ENCODE measurements at regions not wholly inside any gene's neighbourhood (a gene's known extent, or its start where the extent isn't known, plus 50 kb on each side); places are given as distances from the start of the nearest gene placed in this dataset.

- DNase-seq, result no peak
Observed at GRCh38 chr2:109070290-109070689, 58.7 kb upstream of the SH3RF3 start.

- DNase-seq, result no peak
Observed at GRCh38 chr2:109069331-109070194, 59.4 kb upstream of the SH3RF3 start.

GRCh38 chr2:109068811-109069210 is 60.2 kb upstream of the SH3RF3 start:
- DNase-seq, result no peak

GRCh38 chr2:109067631-109068125 is 61.3 kb upstream of the SH3RF3 start:
- DNase-seq, result no peak

GRCh38 chr2:109066917-109067597 is 61.9 kb upstream of the SH3RF3 start:
- DNase-seq, result no peak

GRCh38 chr2:109066501-109066900 is 62.5 kb upstream of the SH3RF3 start:
- DNase-seq, result no peak

- no peak for DNase-seq
Observed at GRCh38 chr2:109065391-109065734, 63.6 kb upstream of the SH3RF3 start.

GRCh38 chr2:109064660-109065390 is 64.2 kb upstream of the SH3RF3 start:
- DNase-seq, result no peak

- DNase-seq, result peak; percentile 36
Observed at GRCh38 chr2:109062859-109063700, 65.9 kb upstream of the SH3RF3 start.

- DNase-seq, result no peak
Observed at GRCh38 chr2:109062145-109062858, 66.7 kb upstream of the SH3RF3 start.

- DNase-seq, result no peak
Observed at GRCh38 chr2:109061736-109062135, 67.3 kb upstream of the SH3RF3 start.

GRCh38 chr2:109060496-109060895 is 68.5 kb upstream of the SH3RF3 start:
- DNase-seq, result no peak

GRCh38 chr2:109059474-109060165 is 69.4 kb upstream of the SH3RF3 start:
- no peak for DNase-seq

- DNase-seq, result no peak
Observed at GRCh38 chr2:109058802-109059201, 69.8 kb upstream of the EDAR start.

GRCh38 chr2:109058191-109058632 is 69.2 kb upstream of the EDAR start:
- no peak for DNase-seq

GRCh38 chr2:109057686-109058085 is 68.7 kb upstream of the EDAR start:
- no peak for DNase-seq

- no peak for DNase-seq
Observed at GRCh38 chr2:109055435-109055834, 66.4 kb upstream of the EDAR start.

- no peak for DNase-seq
Observed at GRCh38 chr2:109054865-109055264, 65.8 kb upstream of the EDAR start.

- DNase-seq, result no peak
Observed at GRCh38 chr2:109053716-109054115, 64.7 kb upstream of the EDAR start.

- DNase-seq, result no peak
Observed at GRCh38 chr2:109052922-109053321, 63.9 kb upstream of the EDAR start.

- no peak for DNase-seq
Observed at GRCh38 chr2:109049022-109049421, 60.0 kb upstream of the EDAR start.
